ENCODE measurements at regions not wholly inside any gene's neighbourhood (a gene's known extent, or its start where the extent isn't known, plus 50 kb on each side); places are given as distances from the start of the nearest gene placed in this dataset.
"Not testable (repeated sequence)": the region's sequence is repeated elsewhere in the genome, so short reads cannot be mapped to it uniquely, and the experiment has no call there.

DNA sequence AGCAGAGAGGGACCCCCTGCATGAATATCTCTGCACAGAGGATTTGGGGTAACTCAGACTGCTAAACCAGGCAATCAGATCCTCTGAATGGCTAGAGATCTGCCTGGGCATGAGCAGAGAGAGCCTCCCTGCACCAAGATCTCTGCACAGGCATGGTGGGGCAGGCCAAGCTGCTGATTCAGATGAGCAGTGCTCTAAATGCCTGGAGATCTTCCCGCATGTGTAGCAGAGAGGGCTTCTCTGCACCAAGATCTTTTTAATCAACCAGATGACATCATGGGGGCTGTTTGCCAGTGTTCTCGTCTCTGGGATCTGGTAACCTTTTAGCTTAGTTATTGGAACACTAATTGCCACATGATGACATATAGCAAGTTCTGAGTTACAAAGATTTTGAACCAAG, 301.3 kb upstream of the GALNT5 start:
- DNase-seq: no peak

DNA sequence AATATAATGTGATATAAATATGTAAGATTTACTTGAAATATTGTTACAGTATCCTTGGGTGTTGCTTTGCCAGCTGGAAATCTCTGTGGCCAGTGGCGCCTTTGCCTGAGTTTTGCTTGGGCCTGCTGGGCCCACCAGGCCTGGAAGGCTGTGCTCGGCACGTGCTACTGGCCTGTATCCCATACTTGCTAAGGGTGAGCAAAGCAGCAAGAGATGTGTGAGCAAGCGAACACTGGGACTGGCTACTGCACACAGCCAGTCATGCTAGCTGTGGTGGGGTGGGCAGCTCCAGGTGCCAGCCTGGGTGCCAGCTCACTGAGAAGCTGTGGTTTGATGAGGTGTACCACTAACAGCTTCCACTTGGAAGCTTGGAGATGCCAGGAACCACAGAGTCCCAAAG, 299.1 kb upstream of the GALNT5 start:
- no peak for DNase-seq

GRCh38 chr2:156959481-156959880, 298.0 kb upstream of the GALNT5 start:
- no peak for DNase-seq

- DNase-seq: no peak
These were observed 274.9 kb upstream of the GALNT5 start for GRCh38 chr2:156982615-156983014.

GRCh38 chr2:156986339-156986988, 271.0 kb upstream of the GALNT5 start:
- DNase-seq: no peak

DNA sequence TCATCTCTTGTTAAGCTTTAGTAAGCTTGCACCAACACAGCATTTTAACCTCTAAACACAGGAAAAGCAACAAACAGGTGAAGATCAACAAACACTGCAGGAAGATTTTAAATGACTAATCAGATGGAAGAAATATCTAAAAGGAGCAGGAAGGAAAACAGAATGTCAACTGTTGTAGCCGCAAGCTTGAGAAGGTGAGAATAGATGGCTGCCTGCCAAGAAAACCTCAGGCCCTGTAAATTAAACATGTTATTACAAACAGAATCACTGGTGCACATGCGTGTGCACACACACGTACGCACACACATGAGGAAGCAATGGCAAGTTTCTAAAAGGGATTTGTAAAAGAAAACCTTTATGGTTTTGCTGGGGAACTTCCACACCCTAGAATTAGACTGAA, 257.8 kb upstream of the GALNT5 start:
- DNase-seq: peak; percentile 48

DNA sequence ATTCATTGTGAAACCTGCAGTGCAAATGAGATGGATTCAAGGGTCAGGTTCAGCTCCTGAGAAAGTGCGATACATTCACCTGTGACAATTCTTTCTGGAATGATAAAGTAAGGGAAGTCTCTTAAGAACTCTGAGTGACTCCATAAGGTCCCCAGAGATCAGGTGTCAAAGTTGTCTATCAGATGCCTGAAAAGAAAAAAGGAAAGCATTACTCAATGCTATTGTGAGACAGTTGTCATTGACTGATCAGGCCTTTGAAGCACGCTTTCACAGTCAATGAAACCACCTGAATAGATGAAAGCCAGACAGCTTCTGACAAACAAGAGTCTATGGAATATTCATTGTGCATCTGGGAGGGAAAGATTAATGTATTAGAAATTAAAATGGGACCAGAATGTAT, 252.7 kb upstream of the GALNT5 start:
- DNase-seq: no peak

- DNase-seq: no peak
These were observed 242.4 kb upstream of the GALNT5 start for GRCh38 chr2:157015015-157015575.

DNA sequence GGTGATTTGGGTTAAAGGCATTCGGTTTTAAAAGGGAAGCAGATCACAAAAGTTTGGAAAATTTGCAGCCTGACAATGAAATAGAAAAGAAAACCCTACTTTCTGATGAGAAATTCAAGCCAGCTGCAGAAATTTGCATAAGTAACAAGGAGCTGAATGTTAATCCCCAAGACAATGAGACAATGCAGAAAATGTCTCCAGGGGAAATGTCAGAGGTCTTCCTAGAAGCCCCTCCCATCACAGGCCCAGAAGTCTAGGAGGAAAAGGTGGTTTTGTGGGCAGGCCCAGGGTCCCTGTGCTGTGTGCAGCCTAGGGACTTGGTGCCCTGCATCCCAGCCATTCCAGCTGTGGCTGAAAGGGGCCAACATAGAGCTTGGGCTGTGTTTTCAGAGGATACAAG, 234.2 kb upstream of the GALNT5 start:
- not testable (repeated sequence) for DNase-seq

DNA sequence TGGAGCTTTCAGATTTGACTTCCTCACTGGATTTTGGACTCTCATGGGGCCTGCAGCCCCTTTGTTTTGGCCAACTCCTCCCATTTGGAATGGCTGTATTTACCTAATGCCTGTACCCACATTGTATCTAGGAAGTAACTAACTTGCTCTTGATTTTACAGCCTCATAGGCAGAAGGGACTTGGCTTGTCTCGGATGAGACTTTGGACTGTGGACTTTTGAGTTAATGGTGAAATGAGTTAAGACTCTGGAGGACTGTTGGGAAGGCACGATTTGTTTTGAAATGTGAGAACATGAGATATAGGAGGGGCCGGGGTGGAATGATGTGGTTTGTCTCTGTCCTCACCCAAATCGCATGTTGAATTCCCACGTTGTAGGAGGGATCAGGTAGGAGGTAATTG, 233.4 kb upstream of the GALNT5 start:
- DNase-seq: no peak

- no peak for DNase-seq
These were observed 225.5 kb upstream of the GALNT5 start for GRCh38 chr2:157032017-157032416.

DNA sequence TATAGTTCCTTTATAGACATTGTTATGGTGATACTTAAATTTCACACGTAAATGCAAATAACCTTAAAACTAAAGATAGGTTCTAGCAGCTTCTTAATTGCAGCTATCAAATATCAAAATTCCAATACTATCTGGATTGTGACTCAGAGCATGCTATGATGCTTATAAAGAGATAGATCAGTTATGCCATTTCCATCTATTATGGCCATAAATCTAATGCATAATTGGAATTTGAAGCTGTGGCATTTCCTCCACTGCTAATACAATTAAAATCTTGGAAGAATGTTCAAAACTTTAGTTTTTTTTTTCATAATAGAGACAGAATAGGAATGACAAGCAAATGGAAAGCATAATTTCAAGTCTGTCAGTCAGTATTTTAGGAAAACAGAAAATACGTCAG, 220.8 kb upstream of the GALNT5 start:
- DNase-seq: no peak

DNA sequence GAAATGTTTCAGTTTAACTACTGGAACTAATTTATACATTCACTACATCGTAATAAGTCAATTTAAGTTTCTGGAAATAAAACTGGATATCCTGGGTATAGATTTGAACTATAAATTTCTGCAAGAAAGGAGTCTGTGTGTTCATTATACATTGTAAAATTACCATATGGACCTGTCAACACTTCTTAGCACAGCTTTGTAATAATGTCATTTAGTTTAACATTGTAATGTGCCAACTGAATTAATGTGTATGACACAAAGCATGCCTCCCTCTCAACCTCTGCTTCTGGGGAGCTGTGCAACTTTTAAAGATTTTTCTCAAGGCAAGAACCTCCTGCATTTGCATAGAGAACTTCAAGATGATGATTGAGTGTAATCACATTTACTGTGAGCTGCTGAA, 213.7 kb upstream of the GALNT5 start:
- DNase-seq: no peak

DNA sequence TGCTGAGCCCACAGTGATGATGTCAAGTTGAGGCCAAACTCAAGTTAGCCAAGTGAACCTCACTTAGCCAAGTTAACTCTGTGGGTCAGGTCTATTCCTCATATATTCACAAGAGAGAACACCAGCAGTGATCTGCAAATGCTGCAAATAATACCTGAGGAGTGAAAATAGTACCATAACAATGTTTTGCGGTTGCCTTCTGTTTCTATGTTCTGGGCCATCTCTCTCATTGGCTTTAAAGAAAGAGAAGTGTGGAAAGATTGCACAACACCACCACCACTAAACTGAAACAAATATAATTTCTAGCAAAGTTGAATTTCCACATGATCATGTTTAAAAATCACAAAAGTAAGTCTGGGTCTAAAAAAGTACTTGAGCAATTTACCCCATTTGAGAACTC, 211.1 kb upstream of the GALNT5 start:
- DNase-seq: no peak

DNA sequence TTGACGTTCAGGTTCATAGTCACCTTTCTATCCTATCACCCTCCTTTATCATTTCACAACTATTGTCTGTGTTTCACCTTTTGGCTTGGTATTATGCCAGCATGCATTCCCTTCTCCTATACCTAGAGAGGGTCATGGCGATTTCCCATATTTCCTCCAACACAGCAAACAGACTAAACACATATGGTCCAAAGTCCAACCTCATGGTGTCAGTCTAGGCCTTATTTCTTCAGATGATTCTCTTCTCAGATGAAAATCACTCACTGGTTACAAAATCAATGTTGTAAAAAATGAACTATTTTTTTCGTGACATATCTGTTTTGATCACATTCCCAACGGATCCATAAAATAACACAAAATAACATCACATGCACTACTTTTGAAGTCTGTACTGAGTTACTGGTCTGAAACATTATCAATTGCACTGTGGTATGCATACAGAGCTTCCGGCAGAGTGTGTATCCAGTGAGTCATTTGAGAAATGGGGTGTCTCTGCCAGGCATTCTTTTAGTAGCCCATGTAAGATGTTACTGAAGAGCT, 204.8 kb upstream of the GALNT5 start:
- DNase-seq: no peak

- no peak for DNase-seq
These were observed 203.6 kb upstream of the GALNT5 start for GRCh38 chr2:157053876-157054275.

DNA sequence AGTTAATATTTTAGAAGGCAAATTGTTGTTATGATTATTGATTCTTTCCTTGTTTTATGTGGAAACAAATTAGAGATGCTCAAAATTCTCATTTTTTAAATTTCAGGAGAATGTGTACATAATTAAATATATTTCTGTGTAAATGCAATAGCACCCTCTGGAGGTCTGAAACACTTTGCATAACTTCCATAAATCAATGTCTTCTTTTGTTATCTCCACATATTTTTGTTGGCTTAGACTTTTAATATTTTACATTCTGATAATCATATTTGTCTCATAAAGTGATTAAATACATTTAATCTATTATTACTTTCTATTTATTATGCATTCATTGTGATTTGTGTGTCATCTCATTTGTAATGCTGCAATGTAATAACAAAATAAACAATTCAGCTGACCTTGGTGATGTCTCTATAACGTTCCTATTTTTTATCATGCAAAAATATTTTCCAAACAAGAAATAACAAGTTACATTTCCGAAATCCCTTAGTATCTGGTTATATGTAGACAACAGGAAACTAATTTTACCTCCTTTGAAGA, 201.8 kb upstream of the GALNT5 start:
- no peak for DNase-seq

DNA sequence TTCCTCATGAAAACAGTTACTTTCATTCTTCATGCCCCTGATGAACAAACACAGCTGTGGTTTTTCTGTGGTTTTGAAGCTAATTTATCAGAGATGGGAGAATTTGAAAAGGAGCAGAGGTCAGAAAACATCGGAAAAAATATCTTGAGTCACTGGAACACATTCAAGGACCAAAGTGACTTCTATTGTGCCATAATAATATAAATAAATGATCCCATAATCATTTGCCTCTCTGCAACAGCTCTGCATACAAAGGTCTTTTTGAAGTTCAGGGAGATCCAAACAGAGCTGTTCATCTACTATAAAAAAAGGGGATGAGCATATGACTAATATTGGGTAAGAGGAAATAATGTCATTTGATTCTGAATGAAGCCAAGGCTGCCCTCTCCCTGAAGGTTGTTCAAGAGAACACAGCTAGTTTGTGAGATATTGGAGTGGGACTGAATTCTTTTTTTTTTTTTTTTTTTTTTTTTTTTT, 201.3 kb upstream of the GALNT5 start:
- DNase-seq: no peak

DNA sequence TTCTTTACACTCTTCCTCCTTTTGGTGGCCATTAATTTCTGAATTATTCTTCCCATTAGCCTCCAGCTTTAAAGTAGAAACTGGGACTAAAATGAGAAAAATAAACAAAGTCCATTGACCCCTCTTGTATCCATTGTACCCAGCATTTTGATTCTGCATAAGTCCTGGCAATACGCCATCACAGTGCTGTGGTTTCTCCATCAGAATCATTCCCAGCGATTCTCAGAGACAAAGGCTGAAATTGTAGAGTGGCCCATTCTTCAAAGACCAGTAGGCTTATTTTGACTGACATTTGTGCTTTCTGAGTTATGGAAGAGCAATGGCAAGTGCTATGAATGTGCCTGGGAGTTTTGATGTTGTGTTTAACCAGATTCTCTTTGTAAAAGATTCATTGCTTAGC, 199.3 kb upstream of the GALNT5 start:
- DNase-seq: no peak

- no peak for DNase-seq
These were observed 198.5 kb upstream of the GALNT5 start for GRCh38 chr2:157059036-157059435.

DNA sequence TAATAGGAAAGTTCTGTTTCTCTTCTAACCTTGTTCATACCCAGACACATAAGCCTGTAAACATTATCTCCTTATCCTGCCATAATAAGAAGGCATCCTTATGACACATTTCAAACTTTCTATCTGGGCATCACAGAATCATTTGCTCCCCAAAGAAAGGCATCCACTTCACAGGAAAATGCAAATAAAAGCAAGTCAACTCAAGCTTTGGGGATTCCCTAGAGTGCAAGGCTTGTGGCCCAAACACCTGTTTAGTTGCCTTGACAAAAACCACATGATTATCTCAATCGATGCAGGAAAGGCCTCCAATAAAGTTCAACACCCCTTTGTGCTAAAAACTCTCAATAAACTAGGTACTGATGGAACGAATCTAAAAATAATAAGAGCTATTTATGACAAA, 195.7 kb upstream of the GALNT5 start:
- DNase-seq: no peak

DNA sequence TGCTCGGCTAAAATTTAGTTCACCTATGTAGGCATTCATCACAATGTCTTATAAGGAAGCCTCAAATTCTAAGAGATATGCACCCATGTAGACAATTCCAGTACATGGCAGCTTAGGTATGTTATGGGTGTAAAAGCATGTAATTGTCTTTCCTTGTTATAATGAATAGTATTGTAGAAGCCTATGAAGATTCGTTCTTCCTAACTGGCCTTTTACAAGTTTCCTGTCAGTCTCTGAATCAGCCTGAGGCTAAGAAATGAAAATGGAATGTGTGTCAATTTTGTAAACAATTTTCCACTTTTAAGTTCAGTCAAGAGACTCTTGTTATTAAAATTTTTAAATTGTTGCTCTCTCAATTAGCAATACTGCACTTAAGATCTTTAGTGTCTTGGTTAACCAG, 189.9 kb upstream of the GALNT5 start:
- DNase-seq: no peak

DNA sequence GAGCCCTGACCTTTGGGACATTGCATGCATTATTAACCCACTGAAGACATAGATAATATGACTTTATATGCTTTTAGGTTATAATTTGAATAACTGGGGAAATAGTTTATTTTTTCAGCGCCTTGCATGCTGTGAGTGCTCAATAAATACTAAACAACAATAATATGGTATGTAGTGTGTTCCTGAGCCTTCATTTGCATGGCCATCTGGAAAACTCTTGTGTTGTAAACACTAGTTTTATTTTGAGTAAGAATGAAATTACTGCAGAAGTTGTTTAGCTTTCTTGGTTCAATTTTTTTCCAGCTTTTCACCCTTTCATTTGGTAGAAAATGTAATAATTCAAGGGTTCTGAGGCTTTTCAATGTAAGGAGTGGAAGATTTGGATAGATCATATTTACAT, 189.3 kb upstream of the GALNT5 start:
- DNase-seq: no peak

DNA sequence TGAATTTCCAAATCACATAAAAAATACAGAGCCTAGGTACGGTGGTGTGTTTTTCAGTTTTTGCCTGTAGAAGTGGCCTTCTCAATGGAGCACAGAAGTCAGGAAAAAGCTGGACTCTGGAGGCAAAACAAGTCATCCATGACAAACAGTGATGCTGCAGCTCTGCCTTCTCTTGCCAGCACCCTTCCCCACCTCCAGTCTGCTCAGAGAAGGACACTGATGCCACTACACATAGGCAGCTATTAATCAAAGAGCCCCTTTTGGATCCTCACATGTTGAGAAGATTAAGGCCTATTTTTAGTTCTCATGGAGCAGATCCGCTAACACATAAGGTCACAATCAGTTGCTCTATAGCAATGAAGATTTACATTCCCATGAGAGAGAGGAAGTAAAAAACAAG, 181.6 kb upstream of the GALNT5 start:
- no peak for DNase-seq

Measured in NCI-H2029 (cell line).